Skeletal muscle tissue (tissue), 3 donors: ENCODE measurements at regions not wholly inside any gene's neighbourhood (a gene's known extent, or its start where the extent isn't known, plus 50 kb on each side); places are given as distances from the start of the nearest gene placed in this dataset.
"Not testable (repeated sequence)": the region's sequence is repeated elsewhere in the genome, so short reads cannot be mapped to it uniquely, and the experiment has no call there.

Source experiments
- H3K27ac ChIP-seq: one replicate; pipeline ENCODE4 v1.7.0; 2013; ENCODE audit warnings: mild to moderate bottlenecking, low read depth, low read length, inconsistent platforms
- H3K27me3 ChIP-seq, 3 donors: one replicate each; pipeline ENCODE4 v1.7.0; 2013; ENCODE audit warnings: low read length in 3 of 3; ENCODE audit not compliant: control insufficient read depth in 3 of 3, insufficient read depth in 3 of 3
- H3K36me3 ChIP-seq, 3 donors: one replicate each; pipeline ENCODE4 v1.7.0; 2013; ENCODE audit warnings: low read length in 3 of 3; ENCODE audit not compliant: control insufficient read depth in 3 of 3, insufficient read depth in 3 of 3
- H3K4me1 ChIP-seq, 3 donors: one replicate each; pipeline ENCODE4 v1.7.0; 2013; ENCODE audit warnings: low read length in 3 of 3, mild to moderate bottlenecking in 3 of 3; ENCODE audit not compliant: control insufficient read depth in 3 of 3, insufficient read depth in 3 of 3
- H3K4me3 ChIP-seq, 3 donors: one replicate each; pipeline ENCODE4 v1.7.0; 2013; ENCODE audit warnings: low read length in 3 of 3
- H3K9ac ChIP-seq, 3 donors: one replicate each; pipeline ENCODE4 v1.7.0; 2013; ENCODE audit warnings: low read length in 3 of 3, mild to moderate bottlenecking in 3 of 3, moderate library complexity in 2 of 3, low read depth in 1 of 3
- H3K9me3 ChIP-seq, 3 donors: one replicate each; pipeline ENCODE4 v1.7.0; 2013; ENCODE audit warnings: low read length in 3 of 3; ENCODE audit not compliant: control insufficient read depth in 3 of 3
- donor health status: Osteomylitis.

- Histone ChIP-seq H3K9me3 (peaks cover 0 to 2% (median 0%) of the 10 kb centered on the region in 3 donors), H3K27ac (no peak overlapping the region), H3K27me3 (no peaks in the 10 kb centered on the region), H3K36me3 (no peaks in the 10 kb centered on the region), H3K4me1 (no peaks in the 10 kb centered on the region), H3K4me3 (no peak overlapping the region), H3K9ac (no peak overlapping the region)
Observed at GRCh38 chr1:199593475-199593874, 434.0 kb upstream of the NR5A2 start.

GRCh38 chr1:199596448-199596847, 431.1 kb upstream of the NR5A2 start:
- H3K4me1 ChIP-seq, H3K27me3 ChIP-seq, H3K9ac ChIP-seq, H3K27ac ChIP-seq, H3K9me3 ChIP-seq, H3K4me3 ChIP-seq, H3K36me3 ChIP-seq: not testable (repeated sequence)

DNA sequence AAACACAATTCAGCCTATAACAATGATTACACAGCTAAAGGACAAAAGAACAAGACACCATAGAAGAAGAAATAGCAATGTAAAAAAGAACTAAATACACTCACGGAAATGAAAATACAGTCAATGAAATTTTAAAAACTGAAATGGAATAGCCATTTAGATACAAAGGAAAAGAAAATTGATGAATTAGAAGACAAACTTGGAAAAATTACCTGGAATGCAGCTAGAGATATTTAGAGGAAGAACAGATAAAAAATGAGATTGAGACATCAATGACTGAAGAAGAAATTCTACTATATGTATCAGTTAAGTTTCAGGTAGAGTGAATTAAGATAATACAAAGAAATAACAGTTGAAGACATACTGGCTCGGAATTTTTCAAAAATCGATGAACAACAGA, 430.4 kb upstream of the NR5A2 start:
- Histone ChIP-seq H3K4me3 (no peak overlapping the region), H3K27ac (no peak overlapping the region), H3K9me3 (peaks cover 0 to 2% (median 0%) of the 10 kb centered on the region in 3 donors), H3K36me3 (no peaks in the 10 kb centered on the region), H3K4me1 (no peaks in the 10 kb centered on the region), H3K9ac (no peak overlapping the region), H3K27me3 (no peaks in the 10 kb centered on the region)

- Histone ChIP-seq H3K9me3 (peaks cover 0 to 2% (median 0%) of the 10 kb centered on the region in 3 donors), H3K27ac (no peak overlapping the region), H3K27me3 (no peaks in the 10 kb centered on the region), H3K4me3 (no peak overlapping the region), H3K9ac (no peak overlapping the region), H3K4me1 (no peaks in the 10 kb centered on the region), H3K36me3 (no peaks in the 10 kb centered on the region)
Observed at GRCh38 chr1:199608414-199608813, 419.1 kb upstream of the NR5A2 start.

- H3K27ac ChIP-seq: no peak overlapping the region
- no peaks in the 10 kb centered on the region for H3K4me1 ChIP-seq
- H3K36me3 ChIP-seq: no peaks in the 10 kb centered on the region
- H3K9me3 ChIP-seq: peaks cover 0 to 2% (median 0%) of the 10 kb centered on the region in 3 donors
- no peaks in the 10 kb centered on the region for H3K27me3 ChIP-seq
- no peak overlapping the region for H3K4me3 ChIP-seq
- H3K9ac ChIP-seq: no peak overlapping the region
Observed at GRCh38 chr1:199612976-199613774, 414.3 kb upstream of the NR5A2 start.

DNA sequence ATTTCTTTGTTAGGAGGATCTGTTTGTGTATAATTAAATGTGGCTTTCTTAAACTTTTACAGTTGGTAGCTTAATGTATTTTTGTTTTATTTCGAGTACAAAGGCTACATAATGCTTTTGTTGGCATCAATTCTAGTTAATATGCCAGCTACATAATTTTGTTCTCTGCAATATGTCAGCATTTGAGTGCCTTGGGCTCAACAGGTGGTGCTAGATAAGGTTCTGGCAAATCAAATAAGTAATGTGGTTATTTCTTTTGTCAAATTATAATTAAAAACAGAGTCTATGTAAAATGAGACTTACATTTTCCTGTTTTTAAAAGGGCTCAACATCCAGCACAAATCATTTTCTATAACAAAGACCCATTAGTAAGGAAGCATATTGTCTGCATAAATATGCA, 410.6 kb upstream of the NR5A2 start:
- H3K27me3 ChIP-seq: no peaks in the 10 kb centered on the region
- H3K9ac ChIP-seq: no peak overlapping the region
- no peaks in the 10 kb centered on the region for H3K9me3 ChIP-seq
- H3K27ac ChIP-seq: no peak overlapping the region
- H3K4me1 ChIP-seq: no peaks in the 10 kb centered on the region
- no peak overlapping the region for H3K4me3 ChIP-seq
- no peaks in the 10 kb centered on the region for H3K36me3 ChIP-seq

- Histone ChIP-seq H3K27ac (no peak overlapping the region), H3K9ac (no peak overlapping the region), H3K9me3 (no peaks in the 10 kb centered on the region), H3K27me3 (no peaks in the 10 kb centered on the region), H3K4me1 (no peaks in the 10 kb centered on the region), H3K36me3 (no peaks in the 10 kb centered on the region), H3K4me3 (no peak overlapping the region)
Observed at GRCh38 chr1:199619223-199619622, 408.3 kb upstream of the NR5A2 start.

DNA sequence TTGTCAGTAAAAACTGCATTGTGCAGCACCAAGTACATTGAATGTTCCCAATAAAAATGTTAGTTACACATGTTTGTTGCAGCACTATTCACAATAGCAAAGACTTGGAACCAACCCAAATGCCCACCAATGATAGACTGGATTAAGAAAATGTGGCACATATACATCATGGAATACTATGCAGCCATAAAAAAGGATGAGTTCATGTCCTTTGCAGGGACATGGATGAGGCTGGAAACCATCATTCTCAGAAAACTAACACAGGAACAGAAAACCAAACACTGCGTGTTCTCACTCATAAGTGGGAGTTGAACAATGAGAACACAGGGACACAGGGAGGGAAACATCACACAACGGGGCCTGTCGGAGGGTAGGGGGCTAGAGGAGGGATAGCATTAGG, 401.3 kb upstream of the NR5A2 start:
- H3K9me3 ChIP-seq: not testable (repeated sequence)

GRCh38 chr1:199629624-199630023, 397.9 kb upstream of the NR5A2 start:
- H3K4me3 ChIP-seq: no peak overlapping the region
- H3K36me3 ChIP-seq: no peaks in the 10 kb centered on the region
- H3K27me3 ChIP-seq: no peaks in the 10 kb centered on the region
- H3K9ac ChIP-seq: no peak overlapping the region
- no peak overlapping the region for H3K27ac ChIP-seq
- H3K9me3 ChIP-seq: no peaks in the 10 kb centered on the region
- no peaks in the 10 kb centered on the region for H3K4me1 ChIP-seq

More for the DNA sequence above, 401.3 kb upstream of the NR5A2 start:
- not testable (repeated sequence) for H3K27me3 ChIP-seq, H3K4me1 ChIP-seq, H3K4me3 ChIP-seq, H3K9ac ChIP-seq, H3K36me3 ChIP-seq, H3K27ac ChIP-seq

- Histone ChIP-seq H3K9me3 (no peaks in the 10 kb centered on the region), H3K4me3 (no peak overlapping the region), H3K4me1 (no peaks in the 10 kb centered on the region), H3K36me3 (no peaks in the 10 kb centered on the region), H3K9ac (no peak overlapping the region), H3K27me3 (no peaks in the 10 kb centered on the region), H3K27ac (no peak overlapping the region)
Observed at GRCh38 chr1:199639453-199639852, 388.1 kb upstream of the NR5A2 start.
